Globus pallidus (tissue), 1 donor: ENCODE measurements at regions not wholly inside any gene's neighbourhood (a gene's known extent, or its start where the extent isn't known, plus 50 kb on each side); places are given as distances from the start of the nearest gene placed in this dataset.

Experiments used
- DNase-seq: peaks from one replicate; pipeline ENCODE4 v3.0.0-alpha.2; 2015; ENCODE audit warnings: low spot score

GRCh38 chr6:133631421-133631820 lies 257.5 kb upstream of the TCF21 start:
- DNase-seq, result no peak

GRCh38 chr6:133632206-133632605 lies 256.7 kb upstream of the TCF21 start:
- no peak for DNase-seq

GRCh38 chr6:133632906-133633305 lies 256.0 kb upstream of the TCF21 start:
- no peak for DNase-seq

GRCh38 chr6:133634474-133634873 lies 254.4 kb upstream of the TCF21 start:
- no peak for DNase-seq

- no peak for DNase-seq
Measured at GRCh38 chr6:133635447-133635846, 253.5 kb upstream of the TCF21 start.

- DNase-seq, result no peak
Measured at GRCh38 chr6:133637436-133637835, 251.5 kb upstream of the TCF21 start.

- no peak for DNase-seq
Measured at GRCh38 chr6:133637874-133638273, 251.0 kb upstream of the TCF21 start.

GRCh38 chr6:133641104-133641503 lies 247.8 kb upstream of the TCF21 start:
- DNase-seq, result no peak

- no peak for DNase-seq
Measured at GRCh38 chr6:133644548-133644891, 244.4 kb upstream of the TCF21 start.

GRCh38 chr6:133644892-133645619 lies 243.9 kb upstream of the TCF21 start:
- DNase-seq, result no peak

GRCh38 chr6:133645966-133646740 lies 242.8 kb upstream of the TCF21 start:
- no peak for DNase-seq

GRCh38 chr6:133648581-133648980 lies 240.3 kb upstream of the TCF21 start:
- DNase-seq, result no peak

GRCh38 chr6:133671376-133671775 lies 217.5 kb upstream of the TCF21 start:
- no peak for DNase-seq

GRCh38 chr6:133673056-133673455 lies 215.9 kb upstream of the TCF21 start:
- DNase-seq, result no peak

- DNase-seq, result no peak
Measured at GRCh38 chr6:133674661-133675060, 214.3 kb upstream of the TCF21 start.

GRCh38 chr6:133680994-133681393 lies 207.9 kb upstream of the TCF21 start:
- DNase-seq, result no peak

GRCh38 chr6:133681891-133682290 lies 207.0 kb upstream of the TCF21 start:
- no peak for DNase-seq

- no peak for DNase-seq
Measured at GRCh38 chr6:133682506-133683307, 206.2 kb upstream of the TCF21 start.

- DNase-seq, result no peak
Measured at GRCh38 chr6:133683308-133683580, 205.7 kb upstream of the TCF21 start.

GRCh38 chr6:133683606-133684005 lies 205.3 kb upstream of the TCF21 start:
- DNase-seq, result no peak

GRCh38 chr6:133688705-133689492 lies 200.0 kb upstream of the TCF21 start:
- DNase-seq, result no peak

GRCh38 chr6:133689863-133690262 lies 199.1 kb upstream of the TCF21 start:
- DNase-seq, result no peak
